Activated CD4-positive, alpha-beta T cell treated with anti-CD3 and anti-CD28 coated beads for 36 hours (primary cell): ENCODE measurements at regions not wholly inside any gene's neighbourhood (a gene's known extent, or its start where the extent isn't known, plus 50 kb on each side); places are given as distances from the start of the nearest gene placed in this dataset.
A peak's percentile ranks its signal among the peaks of the same experiment; 100 is the strongest.

Experiments
- ATAC-seq: fragments of 200-7000 bp; cut with Tn5 transposase; one replicate; pipeline ENCODE4 v1.10.0; 2021; ENCODE audit warnings: mild to moderate bottlenecking, moderate library complexity
- CTCF ChIA-PET: fragments of 350-600 bp; sonication (Branson Sonifier 250); formaldehyde crosslinking; loops from one replicate; lab custom pipeline; 2021; ENCODE audit warnings: antibody characterized with exemption; lab: Charles Lee
- POLR2A ChIA-PET: fragments of 350-600 bp; sonication (Branson Sonifier 250); formaldehyde crosslinking; loops from one replicate; lab custom pipeline; 2021; ENCODE audit warnings: antibody characterized with exemption, inconsistent platforms; lab: Charles Lee
- DNase-seq: peaks from one replicate; pipeline ENCODE4 v3.0.0-alpha.2; 2020
- H3K27ac Mint-ChIP-seq: one replicate; pipeline ENCODE4 v1.8.0; 2021; ENCODE audit warnings: mixed read lengths
- H3K27me3 Mint-ChIP-seq: one replicate; pipeline ENCODE4 v1.8.0; 2021; ENCODE audit warnings: mixed read lengths
- H3K36me3 Mint-ChIP-seq: one replicate; pipeline ENCODE4 v1.8.0; 2021; ENCODE audit warnings: low read depth, mixed read lengths
- H3K4me1 Mint-ChIP-seq: one replicate; pipeline ENCODE4 v1.8.0; 2021; ENCODE audit warnings: mixed read lengths
- H3K4me3 Mint-ChIP-seq: one replicate; pipeline ENCODE4 v1.8.0; 2021; ENCODE audit warnings: mild to moderate bottlenecking, moderate library complexity, mixed read lengths
- H3K9me3 Mint-ChIP-seq: one replicate; pipeline ENCODE4 v1.8.0; 2021; ENCODE audit warnings: low read depth, mixed read lengths
- intact Hi-C, 2 experiments: fragments of 100-400 bp; cut with DNase I in 1 of 2; cut with micrococcal nuclease in 1 of 2; formaldehyde crosslinking; loops; one replicate each; pipeline versions ENCODE4 v1.14.2 to v1.15.1; 2022 to 2024; cut with DNase I, micrococcal nuclease

DNA sequence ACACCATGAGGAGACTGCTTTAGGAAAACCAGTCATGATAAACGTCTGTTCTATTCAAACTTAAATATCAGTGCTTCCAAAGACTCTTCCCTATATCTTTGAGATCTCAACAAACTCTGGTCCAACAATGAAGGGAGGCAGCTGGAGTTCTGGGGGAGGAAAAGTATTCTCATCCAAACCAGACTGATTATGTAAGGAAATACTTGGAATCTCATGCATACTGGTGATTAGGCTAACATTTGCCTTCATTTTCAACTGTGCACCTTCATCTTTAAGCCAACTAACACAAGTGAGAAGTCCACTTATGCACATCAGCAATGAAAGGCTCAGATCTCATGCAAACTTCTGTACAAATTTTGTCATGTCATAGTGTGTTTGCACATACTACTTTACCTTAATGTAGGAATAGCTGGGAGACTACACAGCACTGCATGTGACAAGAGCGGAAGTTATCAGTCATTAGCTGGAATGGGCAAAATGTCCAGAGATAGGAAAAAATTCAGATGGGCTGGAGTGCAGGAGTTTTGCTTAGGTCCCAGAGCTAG, 67.5 kb upstream of the STK17B start:
- intact Hi-C loops = no loop called here
- Mint-ChIP-seq H3K36me3 (peaks cover 16% of the 10 kb centered on the region), H3K27me3 (no peaks in the 10 kb centered on the region), H3K27ac (peak overlapping the region; percentile 97), H3K9me3 (no peaks in the 10 kb centered on the region), H3K4me3 (peak overlapping the region; percentile 3), H3K4me1 (peaks cover 92% of the 10 kb centered on the region)
- DNase-seq = no peak
- ChIA-PET CTCF (interaction anchor here (0.7 to 3.4 kb wide), 13 partner anchors 9 to 171 kb away, joined by 3 to 17 read pairs (median 4); no protein-coding TSS in a partner anchor), POLR2A (interaction anchor here (1.1 kb wide), 1 partner anchor 69 kb away, joined by 3 read pairs; no protein-coding TSS in a partner anchor)
- ATAC-seq = no peak

DNA sequence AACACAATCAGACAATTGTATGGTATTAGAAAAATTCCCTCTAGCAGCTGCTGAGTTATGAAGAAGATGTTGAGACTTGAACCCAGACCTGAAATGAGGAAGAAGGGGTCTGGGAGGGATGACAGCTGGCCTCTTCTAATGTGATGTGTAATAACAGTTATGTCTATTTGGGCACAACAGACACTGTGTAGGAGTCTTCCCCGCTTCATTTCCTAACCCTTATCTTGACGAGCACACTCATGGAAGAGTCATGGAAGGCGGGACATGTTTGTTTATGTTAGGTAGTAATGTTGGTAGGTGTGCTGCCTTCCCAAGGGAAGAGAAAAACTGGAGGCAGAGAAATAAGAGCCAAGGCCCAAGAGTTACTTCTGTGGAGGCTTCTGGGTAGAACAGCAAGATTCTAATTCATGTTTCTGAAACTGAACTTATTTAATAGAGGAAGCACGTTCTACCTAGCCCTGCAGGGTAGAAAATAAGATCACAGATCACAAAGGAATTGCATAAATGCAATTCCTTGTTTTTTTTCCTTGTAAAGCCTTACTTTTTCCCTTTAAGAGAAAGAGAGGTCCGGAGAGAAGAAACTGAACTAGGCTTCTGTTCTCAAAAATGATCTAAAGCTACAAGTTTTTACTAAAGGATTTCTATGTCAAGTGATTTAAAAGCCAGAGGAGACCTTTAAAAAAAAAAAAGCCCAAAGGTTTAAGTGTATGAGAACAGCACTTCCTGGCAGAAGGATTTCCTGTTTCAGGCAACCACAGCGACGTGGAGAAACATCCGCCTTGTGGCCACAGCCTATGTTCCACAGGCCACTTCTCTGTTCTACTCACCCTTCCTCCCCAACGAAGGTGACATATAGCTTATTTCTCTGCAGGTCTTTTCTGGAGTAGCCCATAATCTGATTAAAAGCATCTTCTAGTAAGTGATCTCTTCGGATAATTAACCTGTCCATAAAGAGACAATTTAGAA, 68.5 kb upstream of the STK17B start:
- peaks cover 91% of the 10 kb centered on the region for H3K4me1 Mint-ChIP-seq
- H3K9me3 Mint-ChIP-seq = no peaks in the 10 kb centered on the region
- H3K4me3 Mint-ChIP-seq = peak overlapping the region; percentile 46
- H3K27me3 Mint-ChIP-seq = no peaks in the 10 kb centered on the region
- peak overlapping the region; percentile 97 for H3K27ac Mint-ChIP-seq
- POLR2A ChIA-PET = interaction anchor here (0.5 to 2.5 kb wide), 4 partner anchors 13 to 75 kb away, joined by 3 to 10 read pairs (median 6); no protein-coding TSS in a partner anchor
- intact Hi-C loops = loop anchor here in 1 of 2 experiments (1.0 to 5.0 kb wide), 4 partner anchors 69 to 1052 kb away; partner anchors contain the start of gene STK17B
- DNase-seq (peak; percentile 91), ATAC-seq (peak; percentile 58)
- CTCF ChIA-PET = interaction anchor here (0.7 to 3.4 kb wide), 11 partner anchors 9 to 172 kb away, joined by 3 to 17 read pairs (median 3); partner anchors contain the start of gene DNAH7
- H3K36me3 Mint-ChIP-seq = peaks cover 16% of the 10 kb centered on the region

GRCh38 chr2:196241175-196241574, 69.8 kb upstream of the STK17B start:
- ATAC-seq (no peak), DNase-seq (peak; percentile 41)
- ChIA-PET CTCF (interaction anchor here (0.6 to 1.6 kb wide), 8 partner anchors 12 to 162 kb away, joined by 3 to 5 read pairs (median 3); no protein-coding TSS in a partner anchor), POLR2A (interaction anchor here (0.9 to 2.5 kb wide), 3 partner anchors 12 to 44 kb away, joined by 3 to 10 read pairs (median 6); no protein-coding TSS in a partner anchor)
- Mint-ChIP-seq H3K27me3 (no peaks in the 10 kb centered on the region), H3K9me3 (no peaks in the 10 kb centered on the region), H3K4me3 (peak overlapping the region; percentile 65), H3K27ac (peak overlapping the region; percentile 100), H3K36me3 (peaks cover 16% of the 10 kb centered on the region), H3K4me1 (peaks cover 91% of the 10 kb centered on the region)
- intact Hi-C loops = loop anchor here (1.0 to 5.0 kb wide), 3 partner anchors 35 to 1051 kb away; no protein-coding TSS in a partner anchor

- Mint-ChIP-seq H3K4me1 (peaks cover 82% of the 10 kb centered on the region), H3K27me3 (no peaks in the 10 kb centered on the region), H3K36me3 (peaks cover 8% of the 10 kb centered on the region), H3K27ac (peak overlapping the region; percentile 100), H3K4me3 (peak overlapping the region; percentile 65), H3K9me3 (no peaks in the 10 kb centered on the region)
- DNase-seq (peak; percentile 37), ATAC-seq (peak; percentile 86)
- intact Hi-C loops = loop anchor here (1.0 to 5.0 kb wide), 13 partner anchors 8 to 1050 kb away; partner anchors contain the start of gene STK17B (in 1 of the 2)
- ChIA-PET POLR2A (interaction anchor here (0.5 to 2.5 kb wide), 3 partner anchors 11 to 584 kb away, joined by 6 to 10 read pairs (median 10); no protein-coding TSS in a partner anchor), CTCF (interaction anchor here (0.8 to 1.2 kb wide), 4 partner anchors 18 to 60 kb away, joined by 3 to 6 read pairs (median 3); no protein-coding TSS in a partner anchor)
These were observed 70.8 kb upstream of the STK17B start for GRCh38 chr2:196242131-196242620.

DNA sequence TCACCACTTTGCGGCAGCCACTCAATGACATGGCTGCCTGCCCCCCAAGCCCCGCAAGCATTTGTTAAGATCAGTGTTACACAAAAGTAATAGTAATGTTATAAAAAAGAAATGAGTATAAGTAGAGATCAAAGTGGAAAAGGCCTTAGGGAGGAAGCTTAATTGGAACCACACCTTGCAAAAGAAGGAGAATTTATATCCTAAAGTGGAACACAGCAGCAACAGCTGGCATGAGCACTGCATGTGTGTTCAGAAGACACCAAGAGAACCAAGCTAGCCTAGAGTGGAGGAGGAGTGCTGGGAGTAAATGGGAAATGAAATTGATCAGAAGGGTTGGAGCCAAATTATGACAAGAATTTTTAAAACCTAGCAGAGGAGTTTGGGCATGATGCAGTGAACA, 73.1 kb upstream of the STK17B start:
- Mint-ChIP-seq H3K9me3 (no peaks in the 10 kb centered on the region), H3K4me1 (peaks cover 81% of the 10 kb centered on the region), H3K4me3 (no peak overlapping the region), H3K27me3 (no peaks in the 10 kb centered on the region), H3K36me3 (peaks cover 4% of the 10 kb centered on the region), H3K27ac (no peak overlapping the region)
- POLR2A ChIA-PET = interaction anchor here (0.9 kb wide), 1 partner anchor 8 kb away, joined by 4 read pairs; no protein-coding TSS in a partner anchor
- no peak for ATAC-seq
- DNase-seq = no peak
- intact Hi-C loops = loop anchor here in 1 of 2 experiments (5.0 kb wide), 2 partner anchors 682 to 1048 kb away; no protein-coding TSS in a partner anchor
- CTCF ChIA-PET = interaction anchor here (0.5 to 2.5 kb wide), 10 partner anchors 9 to 177 kb away, joined by 3 to 15 read pairs (median 4); no protein-coding TSS in a partner anchor

GRCh38 chr2:196244966-196245365, 73.6 kb upstream of the STK17B start:
- CTCF ChIA-PET = interaction anchor here (0.5 to 2.5 kb wide), 9 partner anchors 8 to 177 kb away, joined by 3 to 15 read pairs (median 4); no protein-coding TSS in a partner anchor
- DNase-seq (no peak), ATAC-seq (no peak)
- Mint-ChIP-seq H3K9me3 (no peaks in the 10 kb centered on the region), H3K4me1 (peaks cover 81% of the 10 kb centered on the region), H3K27me3 (no peaks in the 10 kb centered on the region), H3K36me3 (peaks cover 4% of the 10 kb centered on the region), H3K4me3 (no peak overlapping the region), H3K27ac (no peak overlapping the region)
- intact Hi-C loops = loop anchor here in 1 of 2 experiments (5.0 kb wide), 2 partner anchors 683 to 1047 kb away; no protein-coding TSS in a partner anchor
- POLR2A ChIA-PET = no interaction called here

DNA sequence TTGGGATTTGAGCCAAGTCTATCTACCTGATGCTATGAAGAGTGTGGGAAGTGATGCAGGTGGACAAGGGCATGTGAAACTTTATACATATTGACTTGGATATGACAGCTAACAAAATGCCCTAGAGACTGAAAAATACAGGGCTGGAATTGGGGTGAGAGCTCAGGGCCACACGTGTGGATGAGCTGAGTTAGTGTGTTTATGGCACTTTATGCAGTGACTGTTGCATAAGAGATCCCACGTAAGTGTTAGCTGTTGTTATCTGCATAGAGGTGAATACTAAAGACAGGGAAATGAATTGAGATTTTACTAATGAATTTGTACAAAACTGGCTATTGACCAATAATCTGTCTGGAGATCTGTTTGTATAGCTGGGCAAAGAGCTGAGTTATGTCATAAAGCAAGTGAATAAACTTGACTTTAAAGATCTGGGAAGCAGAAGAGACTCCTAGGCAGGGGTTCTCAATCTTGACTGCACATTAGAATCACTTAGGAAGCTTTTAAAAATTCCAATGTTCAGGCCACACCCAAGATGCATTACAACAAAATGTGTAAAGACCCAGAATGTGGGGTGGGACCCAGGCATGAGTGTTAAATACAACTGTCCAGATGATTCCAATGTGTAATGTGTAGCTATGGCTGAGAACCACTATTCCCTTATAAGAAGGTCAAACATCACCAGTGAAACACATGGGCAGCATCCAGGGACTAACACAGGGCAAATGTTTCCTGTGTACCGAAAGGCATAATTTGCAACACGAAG, 74.2 kb upstream of the STK17B start:
- no peak overlapping the region for H3K4me3 Mint-ChIP-seq
- POLR2A ChIA-PET = interaction anchor here (0.5 to 0.6 kb wide), 2 partner anchors 17 to 69 kb away, joined by 3 to 4 read pairs; no protein-coding TSS in a partner anchor
- CTCF ChIA-PET = interaction anchor here (0.6 to 2.5 kb wide), 6 partner anchors 10 to 32 kb away, joined by 3 to 15 read pairs (median 3); no protein-coding TSS in a partner anchor

DNA sequence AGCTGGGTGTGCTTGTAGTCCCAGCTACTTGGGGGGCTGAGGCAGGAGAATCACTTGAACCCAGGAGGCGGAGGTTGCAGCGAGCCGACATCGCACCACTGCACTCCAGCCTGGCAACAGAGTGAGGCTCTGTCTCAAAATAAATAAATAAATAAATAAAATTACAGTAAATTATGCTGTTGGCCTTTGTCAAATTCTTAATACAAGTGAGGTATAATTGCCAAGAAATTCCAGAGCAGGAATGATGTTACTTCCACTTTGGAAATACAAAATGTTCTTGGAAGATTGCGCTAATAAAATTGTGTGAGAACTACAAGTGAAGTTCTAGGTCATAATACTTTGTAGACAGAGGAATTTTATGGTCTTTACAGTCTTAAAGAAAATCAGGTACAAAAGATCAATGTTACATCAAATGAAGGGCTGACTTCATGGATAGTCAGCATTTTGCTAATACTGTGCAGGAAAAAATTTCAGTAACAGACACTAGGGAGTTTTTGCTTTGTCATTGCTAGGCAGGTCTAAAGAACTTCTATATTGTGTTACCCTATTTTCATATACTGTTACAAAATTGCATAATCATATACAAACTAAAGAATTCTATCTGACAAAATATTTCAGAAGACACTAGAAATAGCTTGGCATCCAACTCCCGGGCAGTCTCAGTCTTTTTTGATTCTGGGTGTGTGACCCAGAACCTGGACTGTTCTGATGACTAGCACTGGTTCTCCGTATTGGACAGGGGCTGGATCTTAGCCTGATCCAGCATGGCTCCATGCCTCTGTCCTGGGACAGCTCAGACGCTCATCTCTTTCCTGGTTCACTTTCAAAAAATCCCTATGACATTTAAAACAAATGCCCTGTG, 76.0 kb upstream of the STK17B start:
- Mint-ChIP-seq H3K9me3 (peaks cover 8% of the 10 kb centered on the region), H3K4me3 (no peak overlapping the region), H3K27me3 (no peaks in the 10 kb centered on the region), H3K27ac (peak overlapping the region; percentile 14), H3K4me1 (peaks cover 80% of the 10 kb centered on the region), H3K36me3 (peaks cover 8% of the 10 kb centered on the region)
- intact Hi-C loops = no loop called here
- ATAC-seq (no peak), DNase-seq (no peak)
- ChIA-PET CTCF (interaction anchor here (0.8 to 2.1 kb wide), 6 partner anchors 9 to 64 kb away, joined by 3 to 12 read pairs (median 4); no protein-coding TSS in a partner anchor), POLR2A (interaction anchor here (0.6 kb wide), 2 partner anchors 13 to 87 kb away, joined by 3 to 5 read pairs; no protein-coding TSS in a partner anchor)

More for the DNA sequence above, 74.2 kb upstream of the STK17B start:
- Mint-ChIP-seq H3K27me3 (no peaks in the 10 kb centered on the region), H3K4me1 (peaks cover 80% of the 10 kb centered on the region), H3K36me3 (peaks cover 4% of the 10 kb centered on the region), H3K27ac (no peak overlapping the region), H3K9me3 (no peaks in the 10 kb centered on the region)
- intact Hi-C loops = no loop called here
- ATAC-seq = no peak
- DNase-seq = no peak

GRCh38 chr2:196247976-196248280, 76.5 kb upstream of the STK17B start:
- DNase-seq = no peak
- Mint-ChIP-seq H3K27ac (peak overlapping the region; percentile 14), H3K4me3 (no peak overlapping the region), H3K27me3 (no peaks in the 10 kb centered on the region), H3K9me3 (peaks cover 10% of the 10 kb centered on the region), H3K4me1 (peaks cover 82% of the 10 kb centered on the region), H3K36me3 (peaks cover 10% of the 10 kb centered on the region)
- no peak for ATAC-seq
- CTCF ChIA-PET = interaction anchor here (0.8 to 2.1 kb wide), 9 partner anchors 10 to 89 kb away, joined by 3 to 12 read pairs (median 4); no protein-coding TSS in a partner anchor
- intact Hi-C loops = no loop called here
- POLR2A ChIA-PET = interaction anchor here (0.9 kb wide), 1 partner anchor 77 kb away, joined by 3 read pairs; the partner anchor contains the start of gene STK17B
